Endothelial cell of umbilical vein (primary cell): ENCODE measurements at regions not wholly inside any gene's neighbourhood (a gene's known extent, or its start where the extent isn't known, plus 50 kb on each side); places are given as distances from the start of the nearest gene placed in this dataset.

ENCODE experiments used
- BruUV-seq: library from RNA; stranded (reverse); fragments of 400-500 nt; replicated peaks from 2 replicates; lab custom pipeline; 2021; lab: Mats Ljungman, UMichigan
- CTCF ChIA-PET: fragments of 300-600, 350-600 bp; sonication (Branson Sonifier 250); formaldehyde crosslinking; loops from one replicate; lab custom pipeline; 2021; ENCODE audit warnings: antibody characterized with exemption, inconsistent platforms; lab: Charles Lee
- POLR2A ChIA-PET: fragments of 300-600, 350-600 bp; sonication (Branson Sonifier 250); formaldehyde crosslinking; loops from one replicate; lab custom pipeline; 2021; ENCODE audit warnings: antibody characterized with exemption, inconsistent platforms; lab: Charles Lee
- DNase-seq: peaks from one replicate; pipeline ENCODE4 v3.0.0-alpha.2; 2011; ENCODE audit warnings: low read depth, low spot score
- FAIRE-seq: peaks from 2 replicates; lab custom pipeline; 2011; peaks lifted over from hg19 to GRCh38; lab: Jason Lieb, UNC
- H2AFZ ChIP-seq: 2 replicates; pipeline ENCODE4 v1.6.0; 2012; ENCODE audit warnings: low read depth, low read length, control low read depth, inconsistent platforms
- H3K27ac ChIP-seq: 2 replicates; pipeline ENCODE4 v1.5.1; 2011; ENCODE audit warnings: low read depth, mild to moderate bottlenecking, control low read depth, low read length, moderate library complexity; ENCODE audit not compliant: insufficient read depth
- H3K27me3 ChIP-seq, 2 experiments: 2 replicates each; pipeline versions ENCODE4 v1.6.0 to v1.6.1; 2011; ENCODE audit warnings: low read length in 2 of 2, mixed read lengths in 1 of 2; ENCODE audit not compliant: control insufficient read depth in 2 of 2, insufficient read depth in 2 of 2
- H3K36me3 ChIP-seq, 2 experiments: 2 replicates in 1 of 2; 3 replicates in 1 of 2; pipeline ENCODE4 v1.5.1; 2011; ENCODE audit warnings: low read length in 2 of 2, mild to moderate bottlenecking in 1 of 2, moderate library complexity in 1 of 2; ENCODE audit not compliant: control insufficient read depth in 2 of 2, insufficient read depth in 2 of 2; ENCODE audit errors: extremely low read depth in 1 of 2
- H3K4me1 ChIP-seq: 3 replicates; pipeline ENCODE4 v1.5.1; 2011; ENCODE audit warnings: mild to moderate bottlenecking, low read length; ENCODE audit not compliant: control insufficient read depth, insufficient read depth; ENCODE audit errors: extremely low read depth
- H3K4me2 ChIP-seq: 2 replicates; pipeline ENCODE4 v1.6.1; 2011; ENCODE audit warnings: low read length, control low read depth, mixed read lengths; ENCODE audit not compliant: insufficient read depth
- H3K4me3 ChIP-seq, 3 experiments: fragments of 200-600 bp in 1 of 3; sonication (generic), shearing (Covaris generic) in 1 of 3; replicated peaks in 1 of 3; 2 replicates each; pipeline ENCODE4 v1.5.1; 2011 to 2016; ENCODE audit warnings: control low read depth in 3 of 3, low read length in 3 of 3, mild to moderate bottlenecking in 2 of 3, inconsistent platforms in 1 of 3, low read depth in 1 of 3, moderate library complexity in 1 of 3; ENCODE audit not compliant: insufficient read depth in 1 of 3
- H3K79me2 ChIP-seq: 2 replicates; pipeline ENCODE4 v1.6.0; 2012; ENCODE audit warnings: low read length, inconsistent platforms; ENCODE audit not compliant: control insufficient read depth, insufficient read depth
- H3K9ac ChIP-seq: replicated peaks from 2 replicates; pipeline ENCODE3; 2011; ENCODE audit warnings: low read length, control low read depth; ENCODE audit not compliant: insufficient read depth; ENCODE audit errors: extremely low read depth
- H3K9me1 ChIP-seq: replicated peaks from 3 replicates; pipeline ENCODE4 v1.6.0; 2011; ENCODE audit warnings: mild to moderate bottlenecking, low read length; ENCODE audit not compliant: control insufficient read depth, insufficient read depth; ENCODE audit errors: extremely low read depth
- H3K9me3 ChIP-seq: replicated peaks from 2 replicates; pipeline ENCODE4 v1.5.1; 2012; ENCODE audit warnings: low read length, inconsistent platforms; ENCODE audit not compliant: control insufficient read depth, insufficient read depth
- H4K20me1 ChIP-seq: replicated peaks from 2 replicates; pipeline ENCODE3; 2011; ENCODE audit warnings: mild to moderate bottlenecking, low read length; ENCODE audit not compliant: control insufficient read depth, insufficient read depth; ENCODE audit errors: extremely low read depth
- EZH2 ChIP-seq: IDR thresholded peaks from 2 replicates; pipeline ENCODE4 v1.6.1; 2012; ENCODE audit warnings: borderline replicate concordance, low read depth, mild to moderate bottlenecking, moderate library complexity, low read length, inconsistent platforms; ENCODE audit not compliant: severe bottlenecking
- FOS ChIP-seq: IDR thresholded peaks from 2 replicates; pipeline ENCODE4 v1.6.1; 2011; ENCODE audit warnings: mild to moderate bottlenecking, low read length, moderate library complexity, borderline replicate concordance; ENCODE audit not compliant: insufficient read depth
- GATA2 ChIP-seq: IDR thresholded peaks from 2 replicates; pipeline ENCODE4 v1.7.0; 2011; ENCODE audit warnings: low read depth, mild to moderate bottlenecking, moderate library complexity, mixed read lengths, low read length; ENCODE audit not compliant: insufficient read length, insufficient read depth
- JUN ChIP-seq: IDR thresholded peaks from 2 replicates; pipeline ENCODE4 v1.6.1; 2011; ENCODE audit warnings: borderline replicate concordance, low read depth; ENCODE audit not compliant: insufficient read length, insufficient read depth
- MYC ChIP-seq: IDR thresholded peaks from one replicate; pipeline ENCODE4 v1.6.1; 2011; ENCODE audit warnings: mild to moderate bottlenecking, low read depth, low read length
- POLR2A ChIP-seq: IDR thresholded peaks from 2 replicates; pipeline ENCODE4 v1.6.1; 2012; ENCODE audit warnings: low read depth, mild to moderate bottlenecking, control low read depth, low read length
- POLR2AphosphoS5 ChIP-seq: IDR thresholded peaks from 2 replicates; pipeline ENCODE4 v1.6.1; 2012; ENCODE audit warnings: low read depth, mild to moderate bottlenecking, control low read depth, low read length, moderate library complexity; ENCODE audit not compliant: insufficient read depth
- dilution Hi-C: fragments of 300-500 bp; cut with MboI; formaldehyde crosslinking; loops from one replicate; pipeline ENCODE4 v1.15.0; 2019; ENCODE audit warnings: low sequenced_read_pairs; ENCODE audit not compliant: extremely low pct_ligation_motif_present
- intact Hi-C: fragments of 100-400 bp; cut with micrococcal nuclease; formaldehyde crosslinking; loops from one replicate; pipeline ENCODE4 v1.10.0; 2022
- TF ChIP-seq, protein P1 (sequence below): IDR thresholded peaks from 2 replicates; pipeline ENCODE4 v1.6.1; 2011; ENCODE audit not compliant: insufficient read depth, insufficient read length
- TF ChIP-seq, protein P2 (sequence below), 2 donors: IDR thresholded peaks; 1 replicate in 1 of 2; 2 replicates in 1 of 2; pipeline ENCODE4 v1.5.1; 2011; ENCODE audit warnings: low read length in 2 of 2, mild to moderate bottlenecking in 2 of 2, moderate library complexity in 2 of 2, control low read depth in 1 of 2, inconsistent platforms in 1 of 2, low read depth in 1 of 2; ENCODE audit not compliant: insufficient read depth in 1 of 2; ENCODE audit errors: extremely low read depth in 1 of 2

DNA sequence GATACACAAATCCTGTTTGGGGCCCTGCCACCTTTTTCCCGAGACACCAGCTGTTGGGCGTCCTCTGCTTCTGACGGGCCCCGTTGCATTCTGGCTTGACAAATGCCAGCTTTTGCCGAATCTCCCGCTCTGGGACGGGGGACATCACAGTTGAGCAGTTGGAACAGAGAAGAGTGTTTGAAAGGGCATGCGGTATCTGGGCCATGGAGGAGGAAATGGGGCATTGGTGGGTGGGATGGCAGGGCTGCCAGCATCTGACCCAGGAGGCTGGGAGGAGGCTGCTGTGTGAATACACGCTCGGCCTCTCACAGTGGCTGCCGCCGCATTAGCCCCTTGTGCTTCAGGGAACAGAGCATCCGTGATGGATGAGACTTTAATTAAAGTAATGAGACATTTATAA is 184.3 kb upstream of the TNRC6C start:
- TF ChIP-seq POLR2A, result no peak
- no peak for TF ChIP-seq GATA2
- TF ChIP-seq, protein P1, sequence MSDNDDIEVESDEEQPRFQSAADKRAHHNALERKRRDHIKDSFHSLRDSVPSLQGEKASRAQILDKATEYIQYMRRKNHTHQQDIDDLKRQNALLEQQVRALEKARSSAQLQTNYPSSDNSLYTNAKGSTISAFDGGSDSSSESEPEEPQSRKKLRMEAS, result no peak
- no peak for TF ChIP-seq MYC
- TF ChIP-seq EZH2, result no peak
- TF ChIP-seq, protein P2, sequence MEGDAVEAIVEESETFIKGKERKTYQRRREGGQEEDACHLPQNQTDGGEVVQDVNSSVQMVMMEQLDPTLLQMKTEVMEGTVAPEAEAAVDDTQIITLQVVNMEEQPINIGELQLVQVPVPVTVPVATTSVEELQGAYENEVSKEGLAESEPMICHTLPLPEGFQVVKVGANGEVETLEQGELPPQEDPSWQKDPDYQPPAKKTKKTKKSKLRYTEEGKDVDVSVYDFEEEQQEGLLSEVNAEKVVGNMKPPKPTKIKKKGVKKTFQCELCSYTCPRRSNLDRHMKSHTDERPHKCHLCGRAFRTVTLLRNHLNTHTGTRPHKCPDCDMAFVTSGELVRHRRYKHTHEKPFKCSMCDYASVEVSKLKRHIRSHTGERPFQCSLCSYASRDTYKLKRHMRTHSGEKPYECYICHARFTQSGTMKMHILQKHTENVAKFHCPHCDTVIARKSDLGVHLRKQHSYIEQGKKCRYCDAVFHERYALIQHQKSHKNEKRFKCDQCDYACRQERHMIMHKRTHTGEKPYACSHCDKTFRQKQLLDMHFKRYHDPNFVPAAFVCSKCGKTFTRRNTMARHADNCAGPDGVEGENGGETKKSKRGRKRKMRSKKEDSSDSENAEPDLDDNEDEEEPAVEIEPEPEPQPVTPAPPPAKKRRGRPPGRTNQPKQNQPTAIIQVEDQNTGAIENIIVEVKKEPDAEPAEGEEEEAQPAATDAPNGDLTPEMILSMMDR (IDR thresholded peaks at IDR 0.05; ENCODE audit: extremely low read depth in 1 of 2, insufficient read depth in 1 of 2, low read depth in 1 of 2, low read length in 2 of 2), result no peak
- TF ChIP-seq FOS, result no peak
- no peak for TF ChIP-seq JUN
- no peak for TF ChIP-seq POLR2AphosphoS5
- H3K27me3 ChIP-seq, result no peaks in the 10 kb centered on the region
- no peak overlapping the region for H3K27ac ChIP-seq
- H3K36me3 ChIP-seq, result no peaks in the 10 kb centered on the region
- no peaks in the 10 kb centered on the region for H3K79me2 ChIP-seq
- no peak for FAIRE-seq
- no peak overlapping the region for H3K9ac ChIP-seq
- H3K4me3 ChIP-seq, result no peak overlapping the region
- H3K9me3 ChIP-seq, result no peaks in the 10 kb centered on the region
- no peak overlapping the region for H2AFZ ChIP-seq
- no peak overlapping the region for H3K4me2 ChIP-seq
- H3K4me1 ChIP-seq, result no peaks in the 10 kb centered on the region
- ChIA-PET CTCF (interaction anchor here (1.4 to 2.9 kb wide), 3 partner anchors 69 to 245 kb away, joined by 3 to 25 read pairs (median 5); no protein-coding TSS in a partner anchor), POLR2A (no interaction called here)
- no TSS peak for BruUV-seq
- dilution Hi-C loops (no loop called here), intact Hi-C loops (loop anchor here (5.0 kb wide), 1 partner anchor 183 kb away; the partner anchor contains the start of gene TNRC6C)
- no peaks in the 10 kb centered on the region for H3K9me1 ChIP-seq
- H4K20me1 ChIP-seq, result no peaks in the 10 kb centered on the region
- DNase-seq, result no peak
